GM12872 (cell line): ENCODE measurements at regions not wholly inside any gene's neighbourhood (a gene's known extent, or its start where the extent isn't known, plus 50 kb on each side); places are given as distances from the start of the nearest gene placed in this dataset.

Experiments used
- CTCF ChIP-seq: IDR thresholded peaks from 3 replicates; pipeline ENCODE4 v1.5.1; 2011; ENCODE audit warnings: low read depth, mild to moderate bottlenecking, low read length, moderate library complexity; ENCODE audit not compliant: insufficient read depth

GRCh38 chr1:191343816-191344215, 814.4 kb upstream of the RGS18 start:
- TF ChIP-seq CTCF: no peak

- TF ChIP-seq CTCF: no peak
Measured at GRCh38 chr1:191346381-191346780, 811.9 kb upstream of the RGS18 start.

- TF ChIP-seq CTCF: no peak
Measured at GRCh38 chr1:191348328-191348727, 809.9 kb upstream of the RGS18 start.

GRCh38 chr1:191350938-191351337, 807.3 kb upstream of the RGS18 start:
- no peak for TF ChIP-seq CTCF

- no peak for TF ChIP-seq CTCF
Measured at GRCh38 chr1:191358724-191359123, 799.5 kb upstream of the RGS18 start.

- no peak for TF ChIP-seq CTCF
Measured at GRCh38 chr1:191366686-191367085, 791.6 kb upstream of the RGS18 start.

- TF ChIP-seq CTCF: no peak
Measured at GRCh38 chr1:191368891-191369654, 789.2 kb upstream of the RGS18 start.
